GM21526 (cell line): ENCODE measurements at regions not wholly inside any gene's neighbourhood (a gene's known extent, or its start where the extent isn't known, plus 50 kb on each side); places are given as distances from the start of the nearest gene placed in this dataset.
"Not testable (repeated sequence)": the region's sequence is repeated elsewhere in the genome, so short reads cannot be mapped to it uniquely, and the experiment has no call there.

ENCODE experiments used
- ATAC-seq: cut with Tn5 transposase; IDR thresholded peaks from one replicate; pipeline ENCODE4 v1.9.1; 2021; ENCODE audit warnings: moderate library complexity; ENCODE audit not compliant: unreplicated experiment, low FRiP score

DNA sequence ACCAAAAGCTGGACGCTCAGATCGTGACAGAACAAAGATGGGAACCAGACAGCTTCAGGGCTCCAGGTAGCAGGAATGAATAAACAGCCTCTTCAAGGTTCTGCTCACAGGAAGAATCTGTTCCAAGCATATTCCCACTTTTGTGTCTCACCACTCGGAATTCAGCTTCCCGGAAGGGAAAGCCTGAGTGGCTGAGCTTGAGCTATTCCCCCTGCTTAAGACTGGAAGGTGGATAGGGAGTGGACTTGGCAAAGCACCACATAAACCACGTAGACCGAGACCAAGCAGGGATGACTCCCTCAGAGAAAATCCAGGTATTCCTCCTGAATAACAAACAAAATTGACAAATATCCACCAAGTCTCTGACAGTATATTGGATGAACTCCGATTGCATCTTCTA, 180.2 kb upstream of the NR2F2 start:
- no peak for ATAC-seq

- not testable (repeated sequence) for ATAC-seq
Measured at GRCh38 chr15:96151749-96152148, 178.8 kb upstream of the NR2F2 start.

DNA sequence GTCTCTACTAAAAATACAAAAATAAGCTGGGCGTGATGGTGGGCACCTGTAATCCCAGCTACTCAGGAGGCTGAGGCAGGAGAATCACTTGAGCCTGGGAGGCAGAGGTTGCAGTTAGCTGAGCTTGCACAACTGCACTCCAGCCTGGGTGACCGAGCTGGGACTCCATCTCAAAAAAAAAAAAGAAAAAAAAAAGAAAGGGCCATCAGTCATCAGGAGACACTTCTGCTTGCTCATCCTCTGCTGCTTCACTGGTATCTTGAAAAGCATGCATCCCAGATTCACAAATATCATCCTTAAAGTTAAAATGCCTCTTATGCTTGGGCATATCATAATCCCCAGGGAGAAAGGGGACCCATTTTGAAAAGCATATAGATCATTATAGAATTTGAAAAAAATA, 176.6 kb upstream of the NR2F2 start:
- no peak for ATAC-seq

GRCh38 chr15:96158938-96159337, 171.6 kb upstream of the NR2F2 start:
- no peak for ATAC-seq

DNA sequence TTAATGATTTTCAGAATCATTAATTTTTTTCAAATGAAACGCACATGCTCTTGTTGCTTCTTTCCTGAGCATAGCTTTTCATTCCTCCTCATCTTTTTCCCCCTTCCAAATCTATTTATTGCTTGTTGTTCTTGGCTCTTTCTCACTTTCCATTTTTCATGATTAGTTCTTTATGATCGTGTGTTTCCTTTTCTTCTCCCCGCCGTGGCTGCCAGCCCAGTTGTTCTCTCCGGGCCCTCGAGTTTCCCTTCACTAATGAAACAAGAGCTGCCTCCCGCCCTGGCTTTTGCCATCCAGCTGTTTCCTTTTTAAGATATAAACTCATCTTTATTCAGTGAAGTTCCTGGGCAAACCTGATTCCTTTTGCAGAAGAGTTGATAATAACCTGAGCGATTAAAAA, 170.2 kb upstream of the NR2F2 start:
- ATAC-seq = no peak

DNA sequence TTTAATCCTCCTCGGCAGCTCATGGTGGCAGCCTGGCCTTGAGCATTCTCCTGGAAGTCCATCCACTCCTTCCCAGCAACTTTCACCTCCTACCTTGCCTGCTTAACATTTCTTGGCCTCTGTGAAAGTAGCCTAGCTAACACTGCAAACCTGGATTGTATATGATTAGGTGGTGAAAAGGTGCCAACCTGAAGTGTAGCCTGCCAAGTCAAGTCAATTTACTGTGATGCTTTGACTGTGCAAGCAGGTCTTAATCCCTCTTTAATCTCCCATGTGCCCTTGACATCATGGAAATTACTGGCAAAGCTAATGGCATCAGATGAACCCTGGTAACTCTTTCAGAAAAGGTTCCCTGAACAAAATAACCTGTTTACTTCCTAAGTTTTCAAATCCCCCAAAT, 169.7 kb upstream of the NR2F2 start:
- ATAC-seq = no peak

DNA sequence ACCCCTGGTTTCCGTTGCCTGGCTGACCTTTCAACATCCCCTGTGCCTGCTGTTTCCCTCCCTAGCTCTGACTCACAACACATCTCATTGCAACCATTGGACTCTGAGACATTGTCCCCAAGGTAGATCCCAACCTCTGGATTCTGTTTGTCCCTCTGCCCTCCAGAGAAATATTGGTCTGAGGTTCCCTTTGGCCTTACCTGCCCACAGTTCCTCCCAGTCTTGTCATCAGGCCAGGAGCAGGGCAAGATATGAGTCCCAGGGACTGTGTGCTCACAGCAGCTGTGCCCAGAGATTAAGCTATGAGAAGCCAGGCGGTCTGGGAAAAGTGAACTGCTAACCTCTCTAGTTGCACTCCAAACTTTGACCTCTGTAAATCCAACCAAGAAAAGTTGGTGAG, 168.2 kb upstream of the NR2F2 start:
- no peak for ATAC-seq

DNA sequence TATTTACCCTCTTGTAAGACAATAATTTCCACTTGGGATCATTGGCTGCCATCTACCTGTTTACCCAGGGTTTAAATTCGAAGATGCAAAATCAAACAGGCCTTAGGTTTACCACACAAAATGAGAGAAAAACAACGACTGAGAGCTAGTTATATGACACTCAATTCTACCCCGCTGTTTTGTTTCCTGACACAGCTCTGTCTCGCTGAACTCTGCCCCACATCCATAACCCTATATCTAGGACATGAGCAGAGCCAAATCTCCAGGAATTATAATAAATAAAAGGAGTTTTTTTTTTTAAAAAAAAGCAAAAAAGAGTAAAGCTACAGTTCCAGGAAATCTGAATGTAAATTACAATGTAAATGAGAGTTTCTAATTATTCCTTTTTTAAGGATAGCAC, 165.4 kb upstream of the NR2F2 start:
- no peak for ATAC-seq

DNA sequence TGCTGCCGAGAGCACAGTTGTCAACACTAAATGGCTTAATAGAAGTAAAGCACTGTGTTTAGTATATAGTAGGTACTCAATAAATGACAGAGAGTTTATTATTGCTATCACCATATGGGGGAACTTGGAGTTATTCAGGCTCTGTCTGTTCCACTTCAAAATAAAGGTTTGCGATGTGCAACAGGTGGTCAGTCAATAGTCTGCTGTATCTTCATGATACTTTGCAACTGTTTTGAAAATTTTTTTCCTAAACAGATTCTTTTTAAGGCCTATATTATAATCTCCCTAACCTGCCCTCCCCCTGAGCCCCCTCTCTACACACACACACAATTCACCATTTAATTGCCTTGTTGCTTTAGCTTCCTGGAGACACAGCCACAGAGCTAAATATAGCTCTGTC, 164.7 kb upstream of the NR2F2 start:
- no peak for ATAC-seq

DNA sequence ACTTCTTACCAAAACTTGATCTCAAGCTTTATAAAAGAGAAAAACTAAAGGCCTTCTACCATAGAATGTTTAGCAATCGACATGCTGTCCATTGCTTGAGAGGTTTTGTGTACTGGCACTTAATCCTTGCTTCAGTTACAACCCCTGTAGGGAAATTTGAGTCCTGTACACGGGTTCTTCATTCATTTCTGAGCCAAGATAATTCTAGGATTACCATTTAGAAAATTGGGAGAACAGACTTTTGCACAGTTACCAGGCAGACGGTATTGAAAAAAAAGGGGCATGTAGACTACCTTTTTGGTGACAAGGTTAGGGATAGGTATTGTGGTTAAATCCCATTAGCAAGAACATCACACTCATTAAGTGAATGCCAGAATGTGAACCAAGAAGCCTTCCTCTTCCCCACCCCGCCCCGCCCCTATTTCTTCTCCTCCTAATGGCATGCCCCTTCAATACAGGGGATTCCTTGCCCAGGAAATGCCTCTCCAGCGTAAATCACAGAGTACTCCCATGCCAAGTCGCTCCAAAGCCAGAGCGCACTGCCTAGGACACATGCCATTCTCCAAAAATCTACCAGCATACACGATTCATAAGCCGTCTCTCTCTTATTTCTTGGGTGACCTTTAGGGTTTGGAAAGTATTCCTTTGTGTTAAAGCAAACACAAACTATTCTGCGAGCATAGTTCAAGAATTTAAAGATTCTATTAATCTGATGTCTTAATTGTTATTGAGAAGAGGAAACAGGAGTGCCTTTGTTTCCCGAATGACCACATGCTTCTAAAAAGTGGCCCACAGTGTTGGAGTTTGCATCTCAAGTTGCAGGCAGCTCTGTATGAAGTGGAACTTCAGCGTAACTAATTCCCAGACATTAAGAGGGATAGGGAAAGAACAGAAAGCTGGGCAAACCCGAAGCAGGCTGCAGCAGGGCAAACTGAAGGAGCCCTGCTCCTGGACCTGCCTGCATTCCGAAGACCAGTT, 164.0 kb upstream of the NR2F2 start:
- no peak for ATAC-seq

DNA sequence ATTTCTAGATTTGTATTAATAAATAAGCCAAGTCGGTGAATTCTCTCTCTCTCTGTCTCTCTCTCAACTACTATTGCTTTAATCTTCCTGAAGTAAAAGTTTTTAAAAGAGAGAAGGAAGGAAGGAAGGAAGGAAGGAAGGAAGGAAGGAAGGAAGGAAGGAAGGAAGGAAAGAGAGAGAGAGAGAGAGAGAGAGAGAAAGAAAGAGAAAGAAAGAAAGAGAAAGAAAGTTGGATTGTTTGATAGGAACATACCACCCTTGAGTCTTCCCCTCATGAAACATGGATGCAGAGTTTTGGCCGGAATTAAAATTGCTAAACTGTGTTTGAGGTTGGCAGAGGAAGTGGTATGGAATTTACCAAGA, 159.9 kb upstream of the NR2F2 start:
- not testable (repeated sequence) for ATAC-seq

DNA sequence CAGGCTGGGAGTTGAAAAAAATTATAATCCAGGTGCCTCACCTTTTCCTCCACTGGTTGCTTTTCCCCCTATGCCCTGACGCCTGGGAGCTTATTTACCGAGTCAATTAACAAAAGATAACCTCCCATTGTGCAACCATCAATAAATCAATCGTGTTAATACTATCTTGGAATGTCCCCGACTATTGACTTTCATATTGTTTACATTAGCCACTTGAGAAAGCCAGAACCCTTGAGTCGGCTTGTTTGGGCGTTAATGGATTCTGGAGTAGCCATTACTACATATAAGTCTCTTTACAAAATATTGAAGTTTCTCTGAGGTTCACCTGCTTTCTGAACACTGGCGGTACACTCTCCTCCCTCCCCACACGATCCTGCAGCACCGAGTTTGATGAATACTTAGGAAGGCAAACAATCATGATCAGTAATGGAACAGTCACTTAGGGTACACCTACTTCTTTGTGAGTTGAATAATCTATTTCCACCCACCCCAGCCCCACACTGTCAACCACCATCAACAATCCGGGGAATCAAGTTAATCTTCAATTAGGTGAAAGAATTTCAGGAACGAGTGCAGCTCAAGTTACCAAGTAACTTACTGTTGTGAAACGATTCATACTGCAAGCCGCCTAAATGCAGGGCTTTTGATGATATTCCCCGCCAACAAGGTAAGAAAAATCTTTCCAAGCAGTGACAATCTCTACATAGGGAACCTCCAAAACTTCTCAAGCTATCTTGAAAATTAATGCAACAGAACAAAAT, 159.3 kb upstream of the NR2F2 start:
- no peak for ATAC-seq

DNA sequence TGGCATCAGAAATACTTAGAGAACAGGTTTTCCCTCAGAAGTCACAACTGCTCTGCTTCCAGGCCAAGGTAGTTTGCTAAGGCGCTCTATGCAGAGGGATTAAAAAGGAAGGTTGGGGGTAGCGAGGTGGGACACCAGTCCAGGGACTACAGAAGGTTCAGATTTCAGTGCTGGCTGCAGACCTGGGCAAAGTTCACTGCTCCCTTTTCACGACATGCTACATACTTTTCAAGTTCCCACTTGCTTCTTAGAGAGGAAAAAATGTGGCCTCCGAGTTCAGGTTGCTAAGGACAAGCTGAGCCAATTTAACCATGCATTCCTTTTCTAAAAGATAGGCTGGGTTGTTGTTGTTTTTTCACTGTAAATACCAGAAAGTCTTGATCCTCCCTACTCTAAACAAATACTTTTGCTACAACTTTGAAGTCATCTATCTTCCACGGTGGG, 158.6 kb upstream of the NR2F2 start:
- ATAC-seq = no peak

DNA sequence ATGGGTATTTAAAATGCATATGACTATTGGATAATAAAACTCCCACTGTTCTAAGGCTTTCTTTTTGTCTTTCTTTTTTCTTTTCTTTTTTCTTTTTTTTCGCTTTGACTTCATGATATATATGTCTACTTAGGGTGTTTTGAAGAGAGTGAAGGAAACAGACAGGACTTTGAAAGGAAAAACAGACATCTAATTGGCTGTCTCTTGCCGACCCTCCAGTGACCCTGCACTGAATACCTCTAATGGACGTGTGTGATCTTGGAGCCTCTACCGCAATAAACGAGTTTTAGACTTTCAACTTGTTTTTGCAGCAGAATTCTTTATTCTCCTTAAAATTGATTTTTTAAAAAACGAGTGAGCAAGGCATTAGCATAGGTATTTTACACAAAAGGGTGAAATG, 158.1 kb upstream of the NR2F2 start:
- ATAC-seq = no peak

GRCh38 chr15:96176831-96177230, 153.7 kb upstream of the NR2F2 start:
- ATAC-seq = no peak

- no peak for ATAC-seq
Measured at GRCh38 chr15:96177279-96177678, 153.2 kb upstream of the NR2F2 start.

DNA sequence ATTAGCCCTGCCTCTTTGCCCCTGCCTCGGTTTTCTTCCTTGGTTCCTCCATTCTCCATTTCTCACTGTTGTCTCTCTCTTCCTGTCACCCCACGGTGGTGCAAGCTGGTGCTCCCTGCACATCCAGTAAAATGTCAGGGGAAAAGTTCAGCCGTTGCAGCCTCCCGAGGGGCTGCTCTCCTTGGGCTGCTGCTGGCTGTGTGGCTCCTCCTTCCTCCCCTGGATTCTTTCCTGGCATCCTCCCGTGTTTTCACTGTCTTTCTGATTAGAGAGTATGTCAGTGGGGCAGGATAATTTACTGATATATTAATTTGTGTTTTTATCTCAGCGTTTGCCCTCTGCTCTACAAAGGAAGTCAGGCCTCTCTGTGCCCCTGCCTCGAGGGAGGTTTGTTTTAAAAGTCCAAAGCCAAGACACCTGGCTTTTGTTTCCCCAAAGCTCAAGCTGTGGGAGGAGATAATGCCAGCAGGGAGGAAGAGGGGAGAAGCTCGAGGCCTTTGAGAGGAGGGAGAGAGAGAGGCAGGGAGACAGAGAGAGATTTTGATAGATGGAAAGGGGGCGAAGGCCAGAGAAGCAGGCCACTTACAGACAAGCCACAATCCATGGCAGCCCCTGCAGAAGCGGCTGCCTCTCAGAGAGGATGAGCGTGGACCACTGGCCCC, 150.3 kb upstream of the NR2F2 start:
- no peak for ATAC-seq

DNA sequence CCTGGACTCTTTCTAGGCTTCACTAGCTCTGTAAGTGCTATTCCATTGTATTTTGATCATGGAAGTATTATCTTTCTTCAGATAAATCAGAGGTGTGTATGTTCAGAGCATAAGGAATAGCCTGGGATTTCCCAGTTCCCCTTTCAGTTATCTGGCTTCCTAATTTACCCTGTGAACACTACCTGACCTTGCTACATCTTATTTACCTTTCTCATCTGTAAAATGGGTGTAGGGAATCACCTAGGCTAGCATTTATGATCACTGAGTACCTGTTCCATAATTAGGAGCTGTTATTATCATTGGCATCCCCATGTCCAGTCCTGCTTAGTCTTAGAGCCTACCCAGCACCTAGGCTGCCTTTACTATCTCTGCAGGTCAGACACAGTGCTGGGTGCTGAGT, 149.3 kb upstream of the NR2F2 start:
- no peak for ATAC-seq

DNA sequence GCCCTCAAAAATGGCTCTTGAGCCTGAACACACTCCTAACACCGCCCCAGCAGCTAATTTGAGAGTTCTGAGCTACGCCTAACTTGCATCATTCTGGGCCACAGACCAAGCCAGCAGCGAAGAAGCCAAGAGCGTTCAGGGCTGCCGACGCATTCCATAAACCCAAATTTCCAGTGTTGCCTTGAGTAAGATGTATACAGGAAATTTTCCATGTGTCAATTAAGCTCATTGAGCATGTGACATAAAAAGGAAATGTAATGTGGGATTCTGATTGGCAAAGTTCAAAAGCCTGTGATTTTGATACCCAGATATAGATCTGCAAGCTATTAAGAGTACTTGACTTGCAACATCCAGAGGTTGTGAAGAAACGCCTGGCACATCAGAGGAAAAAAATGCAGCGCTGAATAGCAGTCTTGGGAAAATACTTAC, 148.6 kb upstream of the NR2F2 start:
- no peak for ATAC-seq

DNA sequence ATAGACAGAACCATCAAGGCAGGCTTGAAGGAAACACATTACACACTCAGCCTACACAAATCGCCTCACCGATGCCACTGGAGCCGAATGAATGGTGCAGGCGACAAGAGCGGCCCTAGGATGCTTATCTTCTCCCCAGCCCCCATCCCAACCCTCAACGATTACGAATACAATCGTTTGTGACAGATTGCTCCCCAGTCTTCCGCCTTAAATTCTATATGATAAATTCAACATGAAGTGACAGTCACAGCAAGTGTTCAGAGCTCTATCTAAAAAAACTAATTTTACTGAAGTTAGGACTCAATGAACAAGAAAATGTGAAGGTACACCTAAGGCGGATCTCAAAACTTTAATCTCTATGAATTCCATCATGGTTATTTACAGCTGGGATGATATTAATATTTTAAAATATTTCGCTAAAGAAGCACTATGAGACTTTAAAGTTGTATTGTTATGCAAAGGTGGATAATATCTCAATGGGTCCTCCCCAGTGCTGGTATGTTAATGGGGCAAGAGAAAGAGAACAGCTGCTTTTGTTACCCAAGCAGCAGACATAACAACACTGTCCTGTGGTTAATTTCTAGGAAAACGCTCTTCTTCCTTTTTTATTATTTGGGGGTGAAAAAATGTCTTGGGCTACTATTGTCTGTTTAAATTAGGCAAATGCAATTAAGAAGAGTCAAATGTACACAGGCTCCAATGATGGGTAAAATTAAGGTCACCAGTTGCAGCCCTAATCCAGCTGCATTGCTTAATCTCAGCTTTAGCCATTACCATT, 147.6 kb upstream of the NR2F2 start:
- ATAC-seq = no peak

- ATAC-seq = no peak
Measured at GRCh38 chr15:96183514-96183850, 147.0 kb upstream of the NR2F2 start.
